HG03060 (cell line): ENCODE measurements at regions not wholly inside any gene's neighbourhood (a gene's known extent, or its start where the extent isn't known, plus 50 kb on each side); places are given as distances from the start of the nearest gene placed in this dataset.
"Not testable (repeated sequence)": the region's sequence is repeated elsewhere in the genome, so short reads cannot be mapped to it uniquely, and the experiment has no call there.

Experiments
- ATAC-seq: cut with Tn5 transposase; IDR thresholded peaks from one replicate; pipeline ENCODE4 v1.9.1; 2021; ENCODE audit warnings: low read depth, moderate number of reproducible peaks; ENCODE audit not compliant: unreplicated experiment

- ATAC-seq = no peak
Measured at GRCh38 chrX:66698273-66699204, 59.7 kb upstream of the EDA2R start.

- ATAC-seq = not testable (repeated sequence)
Measured at GRCh38 chrX:66692512-66692911, 53.6 kb upstream of the EDA2R start.
